ENCODE measurements at regions not wholly inside any gene's neighbourhood (a gene's known extent, or its start where the extent isn't known, plus 50 kb on each side); places are given as distances from the start of the nearest gene placed in this dataset.
A peak's percentile ranks its signal among the peaks of the same experiment; 100 is the strongest.

- Histone ChIP-seq H3K36me3 (ENCODE audit: low read depth) (no peaks in the 10 kb centered on the region), H3K4me1 (ENCODE audit: low read depth) (no peaks in the 10 kb centered on the region), H3K4me3 (no peak overlapping the region), H3K9me3 (no peaks in the 10 kb centered on the region)
- DNase-seq (peak in 2 of 3 donors; percentile 27 to 32), ATAC-seq (peak; percentile 36)
- intact Hi-C loops (cut with DNase I, micrococcal nuclease) = no loop called here
- no peak for TF ChIP-seq CTCF (IDR thresholded peaks at IDR 0.05)
Measured at GRCh38 chr7:115475761-115476385, 554.0 kb downstream of the MDFIC start.

DNA sequence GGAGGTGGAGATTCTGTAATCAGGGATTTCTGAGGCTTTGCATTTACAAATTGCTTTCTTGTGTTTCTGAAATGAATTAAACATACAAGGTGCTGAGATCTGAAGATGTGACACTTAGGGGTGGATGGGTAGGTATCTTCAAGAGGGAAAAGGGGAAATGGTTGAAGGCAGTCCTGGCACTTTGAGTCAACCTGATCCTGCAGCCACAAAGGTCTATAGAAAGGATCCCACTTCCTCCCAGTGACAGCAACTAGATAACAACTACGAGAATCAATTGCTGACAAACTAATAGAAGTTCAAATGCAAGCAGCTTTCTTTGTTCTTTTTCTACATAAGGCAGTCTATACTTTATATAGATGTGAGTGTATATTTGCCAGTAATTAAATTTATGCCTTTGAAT lies 553.3 kb downstream of the MDFIC start:
- no peak for TF ChIP-seq CTCF (IDR thresholded peaks at IDR 0.05)
- H3K4me1 ChIP-seq (ENCODE audit: low read depth) = no peaks in the 10 kb centered on the region
- no peaks in the 10 kb centered on the region for H3K9me3 ChIP-seq
- intact Hi-C loops (cut with DNase I, micrococcal nuclease) = no loop called here
- H3K4me3 ChIP-seq = no peak overlapping the region
- DNase-seq (no peak), ATAC-seq (no peak)
- no peaks in the 10 kb centered on the region for H3K36me3 ChIP-seq (ENCODE audit: low read depth)

DNA sequence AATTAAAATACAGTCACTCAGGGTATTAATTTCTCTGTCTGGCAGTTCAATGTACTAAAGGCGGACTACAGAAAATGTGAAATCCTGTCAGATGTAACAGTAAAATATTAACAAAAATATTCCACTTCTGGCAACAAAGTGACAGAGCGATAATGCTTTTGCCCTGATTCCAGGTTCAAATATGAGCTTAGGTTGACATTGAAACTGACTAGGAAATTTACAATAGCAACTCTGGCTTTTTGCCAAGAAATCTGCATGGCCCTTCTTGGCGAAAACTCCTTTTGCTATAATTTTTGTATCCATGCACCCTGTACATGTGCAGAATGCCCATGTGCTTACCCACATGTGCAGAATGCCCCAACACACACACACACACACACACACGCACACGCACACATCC lies 552.2 kb downstream of the MDFIC start:
- Histone ChIP-seq H3K4me1 (ENCODE audit: low read depth) (no peaks in the 10 kb centered on the region), H3K36me3 (ENCODE audit: low read depth) (no peaks in the 10 kb centered on the region), H3K4me3 (no peak overlapping the region), H3K9me3 (no peaks in the 10 kb centered on the region)
- TF ChIP-seq CTCF (IDR thresholded peaks at IDR 0.05) = no peak
- DNase-seq (no peak), ATAC-seq (no peak)
- intact Hi-C loops (cut with DNase I, micrococcal nuclease) = no loop called here

- intact Hi-C loops (cut with DNase I, micrococcal nuclease) = no loop called here
- DNase-seq (no peak), ATAC-seq (no peak)
- Histone ChIP-seq H3K36me3 (ENCODE audit: low read depth) (no peaks in the 10 kb centered on the region), H3K4me1 (ENCODE audit: low read depth) (no peaks in the 10 kb centered on the region), H3K9me3 (no peaks in the 10 kb centered on the region), H3K4me3 (no peak overlapping the region)
- no peak for TF ChIP-seq CTCF (IDR thresholded peaks at IDR 0.05)
Measured at GRCh38 chr7:115471891-115472290, 550.0 kb downstream of the MDFIC start.

GRCh38 chr7:115462301-115463015 lies 540.6 kb downstream of the MDFIC start:
- no peak for DNase-seq
- H3K4me1 ChIP-seq (ENCODE audit: low read depth) = no peaks in the 10 kb centered on the region
- H3K9me3 ChIP-seq = no peaks in the 10 kb centered on the region
- TF ChIP-seq CTCF (IDR thresholded peaks at IDR 0.05) = no peak
- H3K36me3 ChIP-seq (ENCODE audit: low read depth) = no peaks in the 10 kb centered on the region
- no peak overlapping the region for H3K4me3 ChIP-seq
- no peak for ATAC-seq
- intact Hi-C loops (cut with DNase I, micrococcal nuclease) = no loop called here
